ENCODE measurements at regions not wholly inside any gene's neighbourhood (a gene's known extent, or its start where the extent isn't known, plus 50 kb on each side); places are given as distances from the start of the nearest gene placed in this dataset.

DNA sequence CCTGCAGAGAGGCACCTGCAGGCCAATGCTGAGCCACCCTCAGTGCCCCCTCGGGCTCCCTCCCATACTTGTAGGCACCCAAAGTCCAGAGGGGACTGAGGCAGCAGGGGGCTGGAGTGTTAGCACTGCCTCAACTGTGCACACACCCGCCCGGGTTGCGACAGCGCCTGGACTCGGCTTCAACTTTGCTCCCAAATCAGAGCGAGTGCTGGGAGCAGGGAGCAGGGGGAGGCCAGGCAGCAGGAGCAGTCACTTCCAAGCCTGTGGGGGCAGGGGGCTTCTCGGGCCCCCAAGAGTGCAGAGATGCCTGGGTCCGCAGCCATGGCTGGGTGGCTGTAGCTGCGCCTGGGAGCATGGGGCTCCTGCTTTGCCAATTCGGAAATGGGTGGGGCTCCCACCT lies 79.5 kb downstream of the DISP1 start:
- in situ Hi-C loops (cut with HindIII; ENCODE audit: low sequenced_read_pairs) = no loop called here
- TF ChIP-seq, protein P1, sequence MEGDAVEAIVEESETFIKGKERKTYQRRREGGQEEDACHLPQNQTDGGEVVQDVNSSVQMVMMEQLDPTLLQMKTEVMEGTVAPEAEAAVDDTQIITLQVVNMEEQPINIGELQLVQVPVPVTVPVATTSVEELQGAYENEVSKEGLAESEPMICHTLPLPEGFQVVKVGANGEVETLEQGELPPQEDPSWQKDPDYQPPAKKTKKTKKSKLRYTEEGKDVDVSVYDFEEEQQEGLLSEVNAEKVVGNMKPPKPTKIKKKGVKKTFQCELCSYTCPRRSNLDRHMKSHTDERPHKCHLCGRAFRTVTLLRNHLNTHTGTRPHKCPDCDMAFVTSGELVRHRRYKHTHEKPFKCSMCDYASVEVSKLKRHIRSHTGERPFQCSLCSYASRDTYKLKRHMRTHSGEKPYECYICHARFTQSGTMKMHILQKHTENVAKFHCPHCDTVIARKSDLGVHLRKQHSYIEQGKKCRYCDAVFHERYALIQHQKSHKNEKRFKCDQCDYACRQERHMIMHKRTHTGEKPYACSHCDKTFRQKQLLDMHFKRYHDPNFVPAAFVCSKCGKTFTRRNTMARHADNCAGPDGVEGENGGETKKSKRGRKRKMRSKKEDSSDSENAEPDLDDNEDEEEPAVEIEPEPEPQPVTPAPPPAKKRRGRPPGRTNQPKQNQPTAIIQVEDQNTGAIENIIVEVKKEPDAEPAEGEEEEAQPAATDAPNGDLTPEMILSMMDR (IDR thresholded peaks at IDR 0.05; ENCODE audit: low read depth, low read length) = no peak
- DNase-seq (ENCODE audit: low read depth, low spot score) = no peak
- no peak overlapping the region for H3K4me3 ChIP-seq (ENCODE audit: low read depth, low read length)

- in situ Hi-C loops (cut with HindIII; ENCODE audit: low sequenced_read_pairs) = no loop called here
- no peak overlapping the region for H3K4me3 ChIP-seq (ENCODE audit: low read depth, low read length)
Observed at GRCh38 chr1:222896630-222897526, 82.0 kb downstream of the DISP1 start.

DNA sequence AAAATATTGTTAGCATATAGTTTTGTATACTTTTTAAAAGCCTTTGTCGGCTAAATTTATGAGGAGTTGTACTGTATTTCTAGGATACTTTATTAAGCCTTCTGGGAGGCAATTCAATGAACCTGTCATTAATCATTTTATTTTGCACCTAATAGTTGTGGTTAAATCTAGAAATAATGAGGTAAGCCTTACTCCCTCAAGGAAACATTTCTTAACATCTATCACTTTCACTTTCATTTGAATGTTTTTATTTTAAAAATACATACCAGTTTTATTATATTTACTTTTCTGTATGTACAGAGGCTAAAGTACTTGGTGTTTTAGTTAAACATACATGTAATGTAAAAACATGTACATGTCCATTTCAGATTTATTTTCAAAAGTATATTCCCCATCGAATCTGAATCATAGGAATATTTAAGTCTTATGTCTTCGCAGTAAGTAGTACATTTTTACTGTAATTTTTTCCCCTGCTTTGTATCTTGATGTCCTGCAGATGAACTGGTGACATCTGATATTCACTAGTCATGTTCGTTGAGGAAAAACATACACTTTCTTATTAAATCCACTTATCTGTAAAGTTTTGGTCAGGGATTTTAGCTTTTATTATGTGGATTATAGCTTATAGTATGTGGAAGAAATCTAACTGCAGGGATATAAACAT lies 82.8 kb downstream of the DISP1 start:
- in situ Hi-C loops (cut with HindIII; ENCODE audit: low sequenced_read_pairs) = no loop called here
- H3K4me3 ChIP-seq (ENCODE audit: low read depth, low read length) = no peak overlapping the region
- no peak for DNase-seq (ENCODE audit: low read depth, low spot score)
- TF ChIP-seq, protein P1 (IDR thresholded peaks at IDR 0.05; ENCODE audit: low read depth, low read length) = no peak

More at GRCh38 chr1:222896630-222897526, 82.0 kb downstream of the DISP1 start:
- DNase-seq (ENCODE audit: low read depth, low spot score) = no peak
- TF ChIP-seq, protein P1 (IDR thresholded peaks at IDR 0.05; ENCODE audit: low read depth, low read length) = no peak

DNA sequence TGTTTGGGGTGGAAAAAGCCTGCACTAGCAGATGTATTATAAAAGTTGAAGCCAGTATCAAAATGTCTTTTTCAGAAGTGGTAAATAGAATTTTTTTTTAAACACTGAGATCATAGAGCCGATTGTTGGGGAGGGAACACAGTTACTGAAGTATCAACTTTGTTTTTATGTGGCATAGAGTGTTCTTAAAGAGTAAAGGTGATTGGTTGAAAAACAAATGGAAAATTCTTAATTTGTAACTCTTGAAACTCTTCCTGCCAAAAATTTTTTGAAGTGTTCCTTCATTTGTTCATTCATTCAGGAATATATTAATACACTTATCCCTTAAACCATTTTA lies 83.3 kb downstream of the DISP1 start:
- TF ChIP-seq, protein P1 (IDR thresholded peaks at IDR 0.05; ENCODE audit: low read depth, low read length) = no peak
- in situ Hi-C loops (cut with HindIII; ENCODE audit: low sequenced_read_pairs) = no loop called here
- no peak for DNase-seq (ENCODE audit: low read depth, low spot score)
- no peak overlapping the region for H3K4me3 ChIP-seq (ENCODE audit: low read depth, low read length)

- DNase-seq (ENCODE audit: low read depth, low spot score) = no peak
- TF ChIP-seq, protein P1 (IDR thresholded peaks at IDR 0.05; ENCODE audit: low read depth, low read length) = no peak
- in situ Hi-C loops (cut with HindIII; ENCODE audit: low sequenced_read_pairs) = no loop called here
- H3K4me3 ChIP-seq (ENCODE audit: low read depth, low read length) = no peak overlapping the region
Observed at GRCh38 chr1:222899471-222899870, 84.6 kb downstream of the DISP1 start.

GRCh38 chr1:222904451-222904850 lies 89.6 kb downstream of the DISP1 start:
- TF ChIP-seq, protein P1 (IDR thresholded peaks at IDR 0.05; ENCODE audit: low read depth, low read length) = no peak
- in situ Hi-C loops (cut with HindIII; ENCODE audit: low sequenced_read_pairs) = no loop called here
- no peak overlapping the region for H3K4me3 ChIP-seq (ENCODE audit: low read depth, low read length)
- no peak for DNase-seq (ENCODE audit: low read depth, low spot score)

Data from astrocyte of the spinal cord (primary cell).